Smooth muscle cell (in vitro differentiated cells): ENCODE measurements at regions not wholly inside any gene's neighbourhood (a gene's known extent, or its start where the extent isn't known, plus 50 kb on each side); places are given as distances from the start of the nearest gene placed in this dataset.
"Not testable (repeated sequence)": the region's sequence is repeated elsewhere in the genome, so short reads cannot be mapped to it uniquely, and the experiment has no call there.

Source experiments
- DNase-seq: peaks from one replicate; lab custom pipeline; 2025; ENCODE audit not compliant: unreplicated experiment; lab: John Stamatoyannopoulos, UW
- H2AFZ ChIP-seq: fragments of 200-600 bp; sonication (generic); 2 replicates; pipeline ENCODE4 v1.6.0; 2016; ENCODE audit warnings: antibody characterized with exemption, low read depth, mild to moderate bottlenecking
- H3F3A ChIP-seq: fragments of 200-600 bp; sonication (generic); 2 replicates; pipeline ENCODE4 v1.6.0; 2017; ENCODE audit warnings: antibody characterized with exemption, low read depth
- H3K27ac ChIP-seq: fragments of 200-600 bp; sonication (generic); 2 replicates; pipeline ENCODE4 v1.5.1; 2016; ENCODE audit warnings: low read depth, mild to moderate bottlenecking
- H3K27me3 ChIP-seq: fragments of 200-600 bp; sonication (generic); 2 replicates; pipeline ENCODE4 v1.6.1; 2016; ENCODE audit warnings: low read depth, mild to moderate bottlenecking
- H3K36me3 ChIP-seq: fragments of 200-600 bp; sonication (generic); 2 replicates; pipeline ENCODE4 v1.5.1; 2016; ENCODE audit warnings: low read depth
- H3K4me1 ChIP-seq: fragments of 200-600 bp; sonication (generic); 2 replicates; pipeline ENCODE4 v1.5.1; 2016; ENCODE audit warnings: low read depth
- H3K4me2 ChIP-seq: fragments of 200-600 bp; sonication (generic); 2 replicates; pipeline ENCODE4 v1.6.0; 2016; ENCODE audit warnings: mild to moderate bottlenecking
- H3K4me3 ChIP-seq: fragments of 200-600 bp; sonication (generic); 2 replicates; pipeline ENCODE4 v1.5.1; 2016; ENCODE audit warnings: mild to moderate bottlenecking
- H3K79me2 ChIP-seq: fragments of 200-600 bp; sonication (generic); 2 replicates; pipeline ENCODE4 v1.6.0; 2016; ENCODE audit warnings: low read depth, mild to moderate bottlenecking
- H3K9ac ChIP-seq: fragments of 200-600 bp; sonication (generic); 2 replicates; pipeline ENCODE4 v1.6.0; 2016; ENCODE audit warnings: low read depth
- H3K9me3 ChIP-seq: fragments of 200-600 bp; sonication (generic); replicated peaks from 2 replicates; pipeline ENCODE4 v1.5.1; 2016; ENCODE audit warnings: low read depth
- H4K20me1 ChIP-seq: fragments of 200-600 bp; sonication (generic); 2 replicates; pipeline ENCODE4 v1.6.0; 2016; ENCODE audit warnings: low read depth
- WGBS: methylation state at CpG from one replicate; pipeline ENCODE4 v1.1.7; 2016; ENCODE audit warnings: low lambda C conversion rate; 5-methylcytosine and 5-hydroxymethylcytosine counted together
- TF ChIP-seq, protein P1 (sequence below): fragments of 200-600 bp; sonication (generic); IDR thresholded peaks from 2 replicates; pipeline ENCODE4 v1.5.1; 2017; ENCODE audit warnings: borderline replicate concordance, mild to moderate bottlenecking, antibody characterized with exemption; ENCODE audit not compliant: insufficient read depth, poor library complexity, severe bottlenecking

DNA sequence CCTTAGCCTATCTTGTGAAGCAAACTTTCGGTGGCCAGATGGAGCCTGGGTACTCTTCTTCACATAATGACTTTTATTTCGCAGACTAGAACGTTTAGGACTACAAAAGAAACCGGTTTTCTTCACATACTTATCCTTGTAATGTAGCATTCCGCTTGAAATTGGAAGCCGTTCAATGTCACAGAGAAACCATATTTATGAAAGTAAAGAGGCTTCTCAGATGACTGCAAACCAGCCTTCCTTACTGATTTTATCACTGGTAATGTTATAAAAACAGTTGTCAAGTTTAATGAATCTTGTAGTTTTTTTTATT is 94.1 kb downstream of the PPIAL4G start:
- H3K79me2 ChIP-seq: no peaks in the 10 kb centered on the region
- H3F3A ChIP-seq: peaks cover 5% of the 10 kb centered on the region
- DNase-seq: no peak
- H4K20me1 ChIP-seq: no peaks in the 10 kb centered on the region
- H3K4me2 ChIP-seq: peak overlapping the region; percentile 88
- H3K4me1 ChIP-seq: peaks cover 8% of the 10 kb centered on the region
- H3K27ac ChIP-seq: peak overlapping the region; percentile 81
- 33% methylated on average over 6 of the region's 6 CpGs for WGBS
- H3K9me3 ChIP-seq: no peaks in the 10 kb centered on the region
- TF ChIP-seq, protein P1, sequence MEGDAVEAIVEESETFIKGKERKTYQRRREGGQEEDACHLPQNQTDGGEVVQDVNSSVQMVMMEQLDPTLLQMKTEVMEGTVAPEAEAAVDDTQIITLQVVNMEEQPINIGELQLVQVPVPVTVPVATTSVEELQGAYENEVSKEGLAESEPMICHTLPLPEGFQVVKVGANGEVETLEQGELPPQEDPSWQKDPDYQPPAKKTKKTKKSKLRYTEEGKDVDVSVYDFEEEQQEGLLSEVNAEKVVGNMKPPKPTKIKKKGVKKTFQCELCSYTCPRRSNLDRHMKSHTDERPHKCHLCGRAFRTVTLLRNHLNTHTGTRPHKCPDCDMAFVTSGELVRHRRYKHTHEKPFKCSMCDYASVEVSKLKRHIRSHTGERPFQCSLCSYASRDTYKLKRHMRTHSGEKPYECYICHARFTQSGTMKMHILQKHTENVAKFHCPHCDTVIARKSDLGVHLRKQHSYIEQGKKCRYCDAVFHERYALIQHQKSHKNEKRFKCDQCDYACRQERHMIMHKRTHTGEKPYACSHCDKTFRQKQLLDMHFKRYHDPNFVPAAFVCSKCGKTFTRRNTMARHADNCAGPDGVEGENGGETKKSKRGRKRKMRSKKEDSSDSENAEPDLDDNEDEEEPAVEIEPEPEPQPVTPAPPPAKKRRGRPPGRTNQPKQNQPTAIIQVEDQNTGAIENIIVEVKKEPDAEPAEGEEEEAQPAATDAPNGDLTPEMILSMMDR: no peak
- H3K4me3 ChIP-seq: peak overlapping the region; percentile 59
- H3K9ac ChIP-seq: peak overlapping the region; percentile 78
- peak overlapping the region; percentile 83 for H2AFZ ChIP-seq
- H3K36me3 ChIP-seq: no peaks in the 10 kb centered on the region
- no peaks in the 10 kb centered on the region for H3K27me3 ChIP-seq

DNA sequence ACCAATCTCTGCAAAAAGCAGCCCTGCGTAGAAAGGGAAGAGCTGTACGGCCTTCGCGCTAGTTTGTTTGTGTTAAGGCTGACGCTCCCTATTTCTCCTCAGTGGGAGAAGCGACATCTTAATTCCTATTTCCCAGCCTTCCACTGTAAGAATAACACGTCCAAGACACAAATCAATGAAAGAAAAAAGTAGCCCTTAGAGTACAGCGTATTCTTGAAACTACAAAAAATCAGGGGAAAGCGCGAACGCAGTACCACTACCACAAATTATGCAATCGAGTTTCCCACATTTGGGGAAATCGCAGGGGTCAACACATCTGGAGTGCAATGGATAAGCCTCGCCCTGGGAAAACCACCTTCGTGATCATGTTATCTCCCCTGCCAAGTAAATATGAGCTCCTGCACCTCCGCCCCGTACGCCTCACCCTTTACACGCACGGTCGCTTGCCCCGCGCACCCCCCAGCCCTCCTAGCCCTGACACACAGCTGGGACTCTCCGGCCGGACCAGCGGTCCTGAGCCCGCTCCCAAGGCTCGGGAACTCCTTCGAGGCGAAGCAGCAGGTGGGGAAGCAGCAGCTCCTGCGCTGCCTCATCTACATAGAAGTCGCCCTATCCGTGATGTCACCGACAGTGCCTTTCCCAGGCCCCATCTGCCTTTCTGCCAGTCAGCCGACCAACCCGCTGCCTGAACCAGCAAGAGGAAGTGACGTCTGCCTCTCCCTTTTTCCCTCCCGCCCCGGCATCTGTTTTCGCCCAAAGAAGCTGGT is 94.7 kb downstream of the PPIAL4G start:
- Histone ChIP-seq H3K79me2 (no peaks in the 10 kb centered on the region), H3K4me1 (peaks cover 8% of the 10 kb centered on the region), H3K4me2 (peak overlapping the region; percentile 88), H3K27ac (peak overlapping the region; percentile 81), H3K9me3 (no peaks in the 10 kb centered on the region), H3K36me3 (no peaks in the 10 kb centered on the region), H3K4me3 (peak overlapping the region; percentile 59), H2AFZ (peak overlapping the region; percentile 83), H3F3A (peaks cover 5% of the 10 kb centered on the region), H3K9ac (peak overlapping the region; percentile 78), H4K20me1 (no peaks in the 10 kb centered on the region), H3K27me3 (no peaks in the 10 kb centered on the region)
- WGBS: 11% methylated on average over 40 of the region's 40 CpGs
- DNase-seq: peak; percentile 26
- TF ChIP-seq, protein P1: no peak

DNA sequence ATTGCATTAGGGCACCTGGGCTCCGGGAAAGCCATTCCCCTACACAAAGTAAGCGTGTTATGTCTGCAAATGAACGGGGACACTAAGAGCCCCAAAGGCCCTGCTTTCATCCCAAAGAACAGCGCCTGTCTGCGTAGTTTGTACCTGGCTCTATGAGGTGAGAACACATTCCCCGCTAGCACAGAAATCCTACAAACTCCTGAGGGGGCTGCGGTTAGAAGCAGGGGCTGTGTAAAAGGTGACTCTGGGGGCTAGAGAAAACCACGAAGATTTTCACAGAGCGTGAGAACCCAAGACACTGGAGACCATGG is 95.2 kb downstream of the PPIAL4G start:
- Histone ChIP-seq H3K9ac (peak overlapping the region; percentile 78), H3K27ac (peak overlapping the region; percentile 81), H3K4me2 (peak overlapping the region; percentile 88), H3K4me3 (peak overlapping the region; percentile 59), H2AFZ (peak overlapping the region; percentile 83)
- not testable (repeated sequence) for DNase-seq, H3K9me3 ChIP-seq, H4K20me1 ChIP-seq, H3K79me2 ChIP-seq, H3K27me3 ChIP-seq, H3F3A ChIP-seq, H3K4me1 ChIP-seq, H3K36me3 ChIP-seq
- WGBS: 64% methylated on average over 9 of the region's 9 CpGs

DNA sequence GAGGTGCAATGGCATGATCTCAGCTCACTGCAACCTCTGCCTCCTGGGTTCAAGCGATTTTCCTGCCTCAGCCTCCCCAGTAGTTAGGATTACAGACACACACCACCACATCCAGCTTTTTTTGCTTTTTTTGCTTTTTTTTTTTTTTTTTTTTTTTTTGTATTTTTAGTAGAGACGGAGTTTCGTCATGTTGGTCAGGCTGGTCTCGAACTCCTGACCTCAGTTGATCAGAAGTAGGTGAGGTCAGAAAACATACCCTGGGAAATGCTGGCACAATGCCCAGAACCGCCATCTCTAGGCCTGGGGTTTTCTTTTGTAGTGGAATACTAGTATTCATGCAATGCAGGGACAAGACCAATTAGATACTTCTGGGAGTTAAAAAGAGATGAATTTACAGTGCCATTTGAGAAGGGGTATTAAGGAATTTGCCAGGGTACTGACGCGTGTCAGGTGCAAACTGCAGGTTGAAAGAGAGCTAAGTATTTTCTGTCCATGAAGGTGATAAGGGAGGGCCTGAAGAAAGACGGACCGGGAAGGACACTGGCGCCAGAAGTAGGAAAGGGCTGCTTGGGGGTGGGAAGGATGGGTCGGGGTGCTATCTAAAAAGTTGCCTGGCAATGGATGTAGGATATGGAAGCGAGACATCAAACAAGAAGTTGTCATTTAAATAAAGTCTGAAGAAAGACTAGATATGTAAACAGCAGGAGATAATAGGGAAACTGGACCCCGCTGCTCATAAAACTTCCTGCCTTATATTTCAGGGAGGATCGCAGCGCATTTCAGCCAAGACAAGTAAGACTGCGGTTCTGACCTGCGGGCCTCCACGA is 95.8 kb downstream of the PPIAL4G start:
- not testable (repeated sequence) for H2AFZ ChIP-seq, H3F3A ChIP-seq, H3K4me3 ChIP-seq, H3K79me2 ChIP-seq, H4K20me1 ChIP-seq, DNase-seq, H3K4me1 ChIP-seq, H3K9ac ChIP-seq, H3K4me2 ChIP-seq, H3K9me3 ChIP-seq, H3K27ac ChIP-seq, H3K36me3 ChIP-seq, H3K27me3 ChIP-seq
- WGBS: 88% methylated on average over 18 of the region's 18 CpGs
